ENCODE measurements at regions not wholly inside any gene's neighbourhood (a gene's known extent, or its start where the extent isn't known, plus 50 kb on each side); places are given as distances from the start of the nearest gene placed in this dataset.

DNA sequence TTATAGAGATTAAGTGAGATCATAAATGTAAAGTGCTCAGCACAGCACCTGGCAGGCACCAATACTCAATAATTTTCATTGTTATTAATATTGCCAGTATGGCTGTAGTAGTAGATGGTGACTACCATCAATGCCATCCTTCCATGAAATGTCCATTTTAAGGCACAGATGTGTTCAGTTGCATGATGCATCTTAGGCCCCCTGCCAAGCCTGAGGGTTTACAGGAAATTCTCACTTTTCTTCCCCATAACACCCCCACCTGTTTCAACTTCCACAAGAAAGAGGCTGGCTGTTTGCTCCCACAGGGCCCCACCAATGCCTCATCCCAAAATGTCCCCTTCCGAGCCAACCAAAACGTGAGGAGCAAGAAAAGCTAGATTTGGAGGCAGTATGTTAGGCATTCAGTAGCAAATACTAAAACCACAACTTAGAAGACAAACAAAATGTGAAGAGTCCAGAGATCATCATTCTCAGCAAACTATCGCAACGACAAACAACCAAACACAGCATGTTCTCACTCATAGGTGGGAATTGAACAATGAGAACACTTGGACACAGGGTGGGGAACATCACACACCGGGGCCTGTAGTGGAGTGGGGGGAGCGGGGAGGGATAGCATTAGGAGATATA is 110.6 kb upstream of the NHSL1 start:
- no peak for DNase-seq

DNA sequence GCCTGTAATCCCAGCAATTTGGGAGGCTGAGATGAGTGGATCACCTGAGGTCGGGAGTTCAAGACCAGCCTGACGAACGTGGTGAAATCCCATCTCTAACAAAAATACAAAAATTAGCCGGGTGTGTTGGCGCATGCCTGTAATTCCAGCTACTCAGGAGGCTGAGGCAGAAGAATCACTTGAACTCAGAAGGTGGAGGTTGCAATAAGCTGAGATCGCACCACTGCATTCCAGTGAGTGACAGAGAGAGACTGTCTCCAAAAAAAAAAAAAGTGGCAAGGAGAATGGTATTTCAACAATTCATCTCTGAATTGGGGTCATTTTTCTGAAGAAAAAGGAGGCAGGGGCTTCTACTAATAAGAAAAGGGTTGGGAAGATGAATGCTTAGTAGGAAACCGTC is 111.5 kb upstream of the NHSL1 start:
- no peak for DNase-seq

DNA sequence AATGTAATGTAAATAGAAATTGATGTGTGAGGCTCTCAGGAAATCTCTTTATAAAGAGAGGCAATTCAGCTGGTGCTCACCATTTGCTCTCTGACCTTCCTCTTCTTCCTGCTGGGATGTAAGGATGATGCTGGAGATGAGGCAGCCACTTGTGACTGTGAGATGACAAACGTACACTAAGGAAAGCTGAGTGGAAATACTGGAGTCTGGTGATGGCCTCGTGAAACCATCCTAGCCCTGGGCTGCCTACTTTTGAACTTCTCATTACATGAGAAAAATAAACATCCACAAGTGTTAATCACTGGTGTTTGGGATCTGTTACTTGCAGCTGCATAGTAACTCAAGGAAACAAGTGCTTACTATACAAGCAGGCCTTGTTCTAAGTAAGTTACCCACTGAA is 114.9 kb upstream of the NHSL1 start:
- no peak for DNase-seq

DNA sequence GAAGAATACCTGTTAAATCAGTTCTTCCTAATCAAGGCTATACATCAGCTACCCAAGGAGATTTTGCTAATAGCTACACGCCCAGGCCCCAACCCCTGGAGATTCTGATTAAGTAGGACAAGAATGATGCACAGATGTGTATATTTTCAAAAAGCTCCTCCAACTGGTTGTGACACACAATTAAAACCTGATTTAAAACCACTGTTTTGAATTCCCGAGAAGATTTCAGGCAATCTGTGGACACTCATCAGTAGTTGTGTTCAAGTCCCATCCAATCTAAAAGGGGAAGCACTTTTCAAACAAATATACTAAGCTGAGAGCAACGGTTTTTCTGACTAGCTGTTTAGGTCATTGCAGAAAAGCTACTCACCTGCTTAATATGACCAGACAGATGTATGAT is 118.9 kb upstream of the NHSL1 start:
- DNase-seq = no peak

DNA sequence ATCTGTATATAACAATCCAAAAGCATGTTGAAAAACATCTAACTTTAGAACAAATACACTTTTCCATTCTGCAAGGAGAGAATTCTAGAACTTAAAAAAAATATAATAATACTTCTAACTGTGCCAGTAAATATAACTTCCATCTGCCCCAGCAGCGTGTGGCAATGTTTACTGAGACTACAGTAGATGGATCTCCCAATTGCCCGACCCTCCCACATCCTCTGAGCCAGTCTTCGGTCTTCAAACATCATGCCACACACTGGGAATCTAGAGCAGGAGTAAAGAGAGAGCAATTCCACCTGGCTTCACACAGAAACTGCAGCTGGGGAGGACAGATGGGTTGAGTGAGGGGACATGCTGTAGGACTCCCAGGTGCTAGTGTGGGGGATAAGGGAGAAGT is 121.3 kb upstream of the NHSL1 start:
- no peak for DNase-seq

DNA sequence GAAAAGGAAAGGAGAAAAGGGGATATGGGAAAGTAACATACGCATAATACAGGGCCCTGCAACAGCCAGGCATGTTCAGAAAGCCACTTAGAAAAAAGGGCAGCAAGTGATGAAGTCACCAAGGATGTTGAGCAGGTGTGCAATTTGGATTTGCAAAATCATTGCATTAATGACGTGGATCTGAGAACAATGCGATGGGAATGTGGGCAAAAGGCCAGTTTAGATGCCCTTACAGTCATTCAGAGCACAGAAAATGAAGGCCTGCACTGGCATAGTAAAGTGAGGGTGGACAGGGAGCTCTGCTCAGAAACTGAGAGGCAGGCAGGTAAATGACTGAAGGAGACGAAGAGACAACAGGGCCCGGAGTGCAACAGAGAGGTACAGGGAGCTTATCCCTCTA is 123.7 kb upstream of the NHSL1 start:
- DNase-seq = no peak

DNA sequence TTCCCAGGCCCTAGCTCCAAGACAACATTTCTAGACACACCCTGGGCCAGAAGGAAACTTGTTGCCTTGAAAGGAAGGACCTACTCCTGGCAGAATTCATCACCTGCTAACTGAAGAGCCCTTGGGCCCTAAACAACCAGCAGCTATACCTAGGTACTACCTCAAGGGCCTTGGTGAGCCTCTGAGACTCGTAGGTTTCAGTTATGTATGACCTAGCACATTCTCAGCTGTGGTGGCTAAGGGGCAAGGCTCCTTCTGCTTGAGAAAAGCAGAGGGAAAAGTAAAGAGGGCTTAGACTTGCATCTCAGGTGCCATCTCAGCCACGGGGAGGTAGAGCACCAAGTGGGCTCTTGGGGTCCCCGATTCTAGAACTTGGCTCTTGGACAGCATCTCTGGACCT is 132.3 kb upstream of the NHSL1 start:
- DNase-seq = no peak

DNA sequence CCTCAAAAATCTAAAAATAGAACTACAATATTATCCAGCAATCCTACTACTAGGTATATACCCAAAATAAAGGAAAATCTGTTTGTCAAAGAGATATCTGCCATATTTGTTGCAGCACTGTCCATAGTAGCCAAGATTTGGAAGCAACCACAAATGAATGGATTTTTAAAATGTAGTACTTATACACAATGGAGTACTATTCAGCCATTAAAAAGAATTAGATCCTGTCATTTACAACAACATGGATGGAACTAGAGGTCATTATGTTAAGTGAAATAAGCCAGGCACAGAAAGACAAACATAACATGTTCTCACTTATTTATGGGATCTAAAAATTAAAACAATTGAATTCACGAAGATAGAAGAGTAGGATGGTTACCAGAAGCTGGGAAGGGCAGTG is 135.7 kb upstream of the CCDC28A start:
- DNase-seq = no peak

DNA sequence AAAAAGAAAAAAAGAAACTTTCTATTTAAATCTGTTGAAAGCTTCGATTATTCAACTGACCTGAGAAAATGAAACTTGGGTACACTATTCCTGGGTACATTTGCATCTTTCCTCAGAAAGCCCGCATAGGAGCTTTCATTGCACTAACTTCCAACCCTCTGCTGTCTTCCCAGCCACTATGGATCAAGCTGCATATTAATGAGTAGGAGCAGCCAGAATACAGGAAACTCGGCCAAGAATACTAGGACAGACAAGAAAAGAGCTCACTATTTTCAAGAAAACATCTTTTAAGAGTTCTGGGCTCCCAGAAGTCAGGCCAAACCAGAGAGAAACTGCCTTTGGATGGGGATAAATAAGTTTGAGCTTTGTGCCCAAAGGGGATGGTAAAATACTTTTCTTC is 135.0 kb upstream of the CCDC28A start:
- DNase-seq = no peak

DNA sequence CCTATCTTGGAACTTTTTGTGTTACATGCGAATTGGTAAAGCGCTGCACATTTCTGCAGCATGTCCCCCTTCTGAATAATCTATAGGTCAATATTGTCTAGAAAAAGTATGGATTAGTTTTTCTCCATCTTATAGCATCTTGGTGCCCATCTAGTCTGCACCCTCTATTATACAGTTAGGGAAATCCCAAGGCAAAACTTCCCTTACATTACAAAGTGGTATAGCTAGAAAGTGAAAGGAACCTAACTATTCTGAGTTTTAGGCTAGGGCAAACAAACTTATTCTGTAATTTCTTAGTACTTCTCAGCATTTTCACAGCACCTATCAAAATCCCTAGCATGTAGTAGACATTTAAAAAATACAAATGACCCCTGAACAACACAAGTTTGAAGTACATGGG is 133.5 kb upstream of the CCDC28A start:
- no peak for DNase-seq

DNA sequence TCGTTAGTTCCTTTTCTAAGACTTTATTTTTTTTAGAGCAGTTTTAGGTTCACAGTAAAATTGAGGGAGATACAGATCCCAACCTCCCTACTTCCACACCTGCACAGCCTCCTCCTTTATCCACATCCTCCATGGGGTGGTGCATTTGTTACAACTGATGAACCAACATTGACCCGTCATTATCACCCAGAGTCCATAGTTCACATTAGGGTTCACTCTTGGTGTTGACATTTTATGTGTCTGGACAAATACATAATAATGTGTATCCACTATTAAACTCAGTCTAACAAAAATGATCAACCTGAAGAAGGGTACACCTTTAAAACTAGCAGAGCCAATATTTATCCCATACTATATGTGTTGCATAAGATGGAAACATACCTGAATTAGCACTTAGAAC is 130.4 kb upstream of the CCDC28A start:
- DNase-seq = no peak

DNA sequence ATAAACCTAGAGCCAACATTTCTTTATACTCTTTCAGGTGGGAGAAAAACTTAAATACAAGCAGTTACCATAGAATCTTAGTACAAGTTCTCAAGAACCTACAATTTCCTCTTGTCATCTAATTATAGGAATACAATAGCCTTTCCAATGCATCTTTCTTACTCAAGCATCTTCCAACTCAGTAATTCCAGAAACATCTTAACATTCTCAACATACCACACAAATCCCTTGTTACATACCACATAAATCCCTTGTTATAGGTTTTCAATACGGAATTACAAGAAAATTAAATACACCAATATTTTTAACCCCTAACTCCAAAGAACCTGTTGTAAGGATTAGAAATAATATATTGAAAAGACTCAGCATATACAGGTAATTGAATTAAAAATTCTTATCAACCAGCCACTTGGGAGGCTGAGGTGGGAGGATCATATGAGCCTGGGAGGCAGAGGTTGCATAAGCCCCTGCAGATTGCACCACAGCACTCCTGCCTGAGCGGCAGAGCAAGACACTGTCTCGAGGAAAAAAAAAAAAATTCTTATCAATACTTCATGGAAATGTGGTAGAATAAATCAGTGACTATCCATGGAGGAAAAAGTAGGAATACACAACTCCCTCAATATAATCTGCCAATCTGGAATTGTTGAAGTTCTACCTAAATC is 127.5 kb upstream of the CCDC28A start:
- peak; percentile 8 for DNase-seq

DNA sequence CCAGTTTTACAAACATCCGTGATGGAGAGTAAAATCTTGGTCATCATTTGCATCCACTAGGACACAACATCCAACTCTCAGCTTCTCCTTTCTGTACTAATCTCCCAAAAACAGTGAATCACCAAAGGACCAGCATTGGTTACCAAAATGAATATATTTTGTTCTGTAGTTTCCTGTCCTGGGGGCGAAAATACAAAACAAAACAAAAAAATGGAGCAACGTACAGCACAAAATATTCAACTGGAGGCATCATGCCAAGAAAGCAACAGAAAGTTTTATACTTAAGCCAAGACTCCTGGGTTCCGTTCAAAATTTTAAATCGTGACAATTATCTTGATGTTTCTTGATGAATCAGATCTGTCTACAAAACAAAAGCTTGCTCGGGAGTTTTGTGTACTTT is 126.6 kb upstream of the CCDC28A start:
- DNase-seq = peak; percentile 65

DNA sequence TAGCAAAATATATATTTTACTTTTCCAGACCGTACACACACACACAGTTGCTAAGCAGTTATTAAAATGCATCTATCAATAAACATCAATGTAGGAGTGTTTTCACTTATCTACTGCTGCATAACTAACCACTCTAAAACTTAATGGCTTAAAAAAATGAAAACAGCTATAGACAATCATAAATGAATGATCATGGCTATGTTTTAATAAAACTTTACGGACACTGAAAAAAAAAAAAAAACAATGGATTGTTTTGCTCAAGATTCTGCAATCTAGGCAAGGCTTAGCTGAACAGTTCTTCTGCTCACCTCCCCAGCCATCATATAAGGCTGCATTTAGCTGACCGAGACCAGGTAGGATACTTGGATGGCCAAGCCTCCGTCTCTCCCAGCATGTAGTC is 125.4 kb upstream of the CCDC28A start:
- no peak for DNase-seq

DNA sequence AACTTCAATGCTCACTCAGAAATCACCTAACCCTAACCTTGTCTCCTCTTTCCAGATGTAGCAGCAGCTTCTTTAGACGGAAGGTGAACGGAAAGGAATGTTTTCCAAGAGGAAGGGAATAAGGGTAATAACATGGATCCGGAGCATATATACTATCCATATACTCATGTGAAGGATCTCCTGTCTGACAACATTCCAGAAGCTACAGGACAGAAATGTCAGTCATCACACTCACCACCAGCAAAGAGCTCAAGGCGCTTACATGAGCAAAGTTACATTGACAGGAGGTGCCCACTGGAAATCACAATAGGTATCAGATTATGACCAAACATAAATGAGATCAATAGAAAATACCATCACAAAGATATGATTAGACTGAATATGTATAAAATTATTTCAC is 122.1 kb upstream of the CCDC28A start:
- DNase-seq = no peak

DNA sequence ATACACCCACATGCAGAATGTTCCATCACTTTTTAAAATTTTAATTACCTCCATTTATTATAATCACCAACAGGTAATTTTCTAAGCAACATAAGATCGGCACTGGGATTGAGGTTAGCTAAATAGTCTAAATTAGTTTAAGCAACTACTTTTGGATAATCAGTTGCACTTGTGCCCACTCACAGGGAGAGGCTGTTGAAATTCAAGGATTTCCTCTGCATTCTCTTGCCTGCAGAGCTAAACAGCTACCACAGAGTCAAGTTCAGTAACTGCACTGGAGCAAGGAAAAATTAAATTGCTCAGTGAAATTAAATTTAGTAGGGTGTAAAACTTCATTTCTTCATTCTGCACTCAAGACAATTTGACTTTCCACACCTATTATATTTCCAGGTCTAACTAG is 120.7 kb upstream of the CCDC28A start:
- DNase-seq = no peak

DNA sequence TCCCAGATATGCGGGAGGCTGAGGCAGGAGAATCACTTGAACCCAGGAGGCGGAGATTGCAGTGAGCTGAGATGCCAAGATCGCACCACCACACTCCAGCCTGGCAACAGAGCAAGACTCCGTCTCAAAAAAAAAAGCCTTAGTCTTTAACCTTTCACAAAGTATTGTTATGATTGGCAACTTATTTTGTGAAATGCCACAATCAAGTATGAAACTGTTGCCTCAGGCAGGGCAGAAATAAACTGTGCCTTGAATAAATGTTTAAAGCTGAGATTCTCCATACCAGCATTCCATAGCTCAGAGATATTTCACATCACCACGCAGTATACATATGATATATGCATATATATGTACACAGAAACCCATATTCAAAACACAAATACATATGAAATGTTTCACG is 120.1 kb upstream of the CCDC28A start:
- no peak for DNase-seq

DNA sequence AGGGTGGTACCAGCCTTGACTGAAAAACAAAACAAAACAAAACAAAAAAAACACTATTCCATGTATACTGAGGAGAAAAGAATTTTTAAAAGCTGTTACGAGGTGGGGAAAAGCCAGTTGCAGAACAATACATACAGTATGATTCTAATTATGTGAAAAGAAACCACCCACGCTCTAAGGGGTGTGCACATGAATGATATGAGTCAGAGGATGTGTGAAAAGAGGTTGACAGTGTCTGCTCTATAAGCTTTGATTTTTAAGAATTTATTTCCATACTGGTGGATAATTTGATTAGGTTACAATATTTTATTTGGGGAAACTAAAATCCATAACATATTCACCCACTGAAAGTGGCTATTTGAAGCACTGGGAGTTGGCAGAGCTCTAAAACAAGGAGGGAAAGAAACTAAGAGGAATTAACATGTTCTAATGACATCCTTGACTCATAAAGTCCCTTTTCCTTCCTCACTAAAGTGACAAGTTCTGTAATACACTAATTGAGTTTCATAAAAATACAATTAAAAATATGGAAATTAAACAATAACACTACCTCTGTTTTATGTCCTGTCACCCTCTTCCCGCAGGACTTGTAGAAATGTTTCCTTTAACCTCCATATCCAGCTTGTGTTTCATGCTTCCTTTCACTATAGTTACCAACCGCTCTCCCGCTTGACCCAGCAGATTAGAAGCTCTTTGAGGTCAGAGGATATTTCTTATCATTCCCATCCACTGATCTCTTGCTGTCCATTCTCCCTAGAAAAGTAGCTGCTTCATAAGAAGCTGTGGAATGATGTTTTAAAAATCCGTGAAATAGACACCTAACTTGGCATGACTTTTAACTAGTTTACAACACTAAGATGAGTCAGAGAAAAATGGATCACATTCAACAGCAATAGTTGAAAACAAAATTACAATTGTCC is 118.6 kb upstream of the CCDC28A start:
- peak; percentile 52 for DNase-seq

DNA sequence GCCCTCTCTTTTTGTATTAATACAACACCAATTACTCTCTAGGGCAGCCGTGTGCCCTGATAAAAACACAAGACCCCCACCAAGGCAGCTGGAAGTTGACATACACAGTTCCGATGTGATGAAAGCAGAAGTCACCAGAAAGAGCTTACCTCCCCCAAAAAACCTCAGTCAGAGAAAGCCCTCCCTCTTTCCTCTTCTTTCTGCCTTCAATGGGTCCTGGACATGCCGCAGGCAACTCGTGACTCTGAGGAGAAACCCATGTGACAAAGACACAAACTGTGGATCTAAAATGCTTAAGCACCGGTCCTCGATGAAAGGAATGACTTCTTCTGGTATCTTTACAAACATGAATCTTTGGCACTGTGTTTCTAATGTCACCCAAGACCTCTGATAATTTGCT is 117.7 kb upstream of the CCDC28A start:
- DNase-seq = no peak

DNA sequence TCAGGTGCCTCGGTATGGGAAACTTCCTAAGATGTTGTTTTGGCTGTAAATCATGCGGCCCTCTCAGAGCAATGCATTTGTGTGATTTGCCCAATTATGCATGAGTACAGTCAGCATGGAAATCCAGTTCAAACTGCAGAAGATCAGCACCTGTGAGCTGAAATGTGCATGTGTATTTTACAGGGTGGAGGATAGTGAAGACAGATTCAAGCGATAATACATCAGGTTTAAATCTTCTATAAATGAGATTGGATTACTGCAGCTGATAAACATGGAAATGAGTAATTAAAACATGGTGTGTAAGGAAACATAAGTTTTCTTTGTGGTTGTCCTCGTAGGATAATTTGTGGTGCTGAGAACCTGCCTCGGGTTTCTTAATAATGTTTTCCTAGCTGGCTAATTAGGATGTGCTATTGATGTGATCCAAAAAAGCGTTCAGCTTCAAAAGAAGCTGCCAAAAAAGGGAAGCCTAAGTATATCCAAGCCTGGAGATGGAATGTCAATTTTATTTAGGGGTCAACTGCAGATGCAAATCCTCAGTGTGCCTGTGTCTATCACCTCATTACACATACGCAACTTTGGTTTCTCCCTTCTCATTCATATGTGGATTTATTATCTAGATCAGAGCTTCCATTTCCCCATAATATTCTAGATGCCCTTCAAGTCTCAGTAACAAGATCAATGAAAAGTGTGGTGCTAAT is 117.1 kb upstream of the CCDC28A start:
- DNase-seq = no peak

DNA sequence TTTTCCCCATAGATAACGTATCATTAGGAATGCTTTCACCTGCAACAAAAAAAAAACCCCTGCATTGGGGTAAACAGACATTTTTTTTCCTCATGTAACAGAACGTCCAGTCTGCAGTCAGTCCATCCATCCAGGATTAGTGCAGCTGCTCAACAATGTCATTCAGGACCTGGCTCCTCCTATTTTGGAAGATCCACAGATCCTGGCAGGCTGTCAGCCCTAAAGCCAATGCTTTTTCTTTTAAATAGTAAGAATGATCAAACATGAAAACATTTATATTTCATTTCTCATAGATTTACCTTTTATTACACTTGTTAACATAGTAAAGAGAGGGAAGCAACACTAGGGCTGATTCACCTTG is 116.5 kb upstream of the CCDC28A start:
- no peak for DNase-seq

DNA sequence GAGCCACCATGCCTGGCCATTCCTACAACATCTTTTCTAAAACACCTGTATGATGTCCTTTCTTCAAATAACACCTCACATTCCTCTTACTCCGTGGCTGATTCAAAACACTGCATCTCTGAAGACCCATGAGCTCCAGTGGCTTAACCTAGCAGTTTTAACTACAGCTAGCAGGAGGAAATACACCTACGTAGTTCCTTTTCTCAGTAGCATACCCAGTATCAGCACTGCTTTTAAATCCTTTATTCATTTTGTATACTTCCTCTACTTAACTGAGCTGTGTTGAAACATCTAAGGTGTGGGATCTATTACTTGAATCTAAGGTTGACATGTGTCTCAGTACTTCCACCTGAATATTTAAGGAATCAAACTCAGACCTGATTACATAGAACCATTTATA is 113.6 kb upstream of the CCDC28A start:
- DNase-seq = no peak

DNA sequence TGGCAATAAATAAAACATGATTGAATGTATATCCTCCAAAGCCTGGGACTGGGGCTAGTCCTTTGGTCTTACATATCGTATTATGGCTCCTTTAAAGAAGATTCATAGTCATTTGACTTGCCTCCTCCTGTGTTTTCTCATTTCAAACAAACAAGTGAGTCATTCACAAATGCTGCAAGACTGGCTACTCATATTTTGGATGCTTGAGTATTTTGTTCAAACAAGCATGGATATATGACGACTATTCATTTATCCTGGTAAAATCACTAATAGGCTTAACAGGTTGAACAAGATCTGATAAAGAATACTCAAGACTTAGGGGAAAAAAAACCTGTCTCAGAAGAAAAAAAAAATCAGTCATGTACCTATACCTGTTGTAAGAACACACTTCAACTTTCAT is 111.1 kb upstream of the CCDC28A start:
- no peak for DNase-seq
